GM12873 (cell line): ENCODE measurements at regions not wholly inside any gene's neighbourhood (a gene's known extent, or its start where the extent isn't known, plus 50 kb on each side); places are given as distances from the start of the nearest gene placed in this dataset.

Source experiments
- CTCF ChIP-seq: IDR thresholded peaks from 2 replicates; pipeline ENCODE4 v1.5.1; 2012; ENCODE audit warnings: low read depth, mild to moderate bottlenecking, moderate library complexity, low read length, control low read depth; ENCODE audit not compliant: insufficient read depth; ENCODE audit errors: missing control alignments

- TF ChIP-seq CTCF = no peak
These were observed 211.3 kb upstream of the PPP2R2D start for GRCh38 chr10:131689486-131689885.

GRCh38 chr10:131689954-131690757 lies 210.7 kb upstream of the PPP2R2D start:
- TF ChIP-seq CTCF = no peak

GRCh38 chr10:131690805-131691239 lies 210.0 kb upstream of the PPP2R2D start:
- TF ChIP-seq CTCF = no peak

- TF ChIP-seq CTCF = no peak
These were observed 209.2 kb upstream of the PPP2R2D start for GRCh38 chr10:131691481-131692090.

- TF ChIP-seq CTCF = no peak
These were observed 208.6 kb upstream of the PPP2R2D start for GRCh38 chr10:131692176-131692575.

GRCh38 chr10:131692686-131693334 lies 208.0 kb upstream of the PPP2R2D start:
- no peak for TF ChIP-seq CTCF

GRCh38 chr10:131693766-131694165 lies 207.0 kb upstream of the PPP2R2D start:
- TF ChIP-seq CTCF = no peak
